Muscle of back (tissue), 3 donors: ENCODE measurements at regions not wholly inside any gene's neighbourhood (a gene's known extent, or its start where the extent isn't known, plus 50 kb on each side); places are given as distances from the start of the nearest gene placed in this dataset.

Source experiments
- DNase-seq, 3 donors: peaks; one replicate each; pipeline versions ENCODE4 v3.0.0 to v3.0.0-alpha.2; 2013

- no peak for DNase-seq
Measured at GRCh38 chr9:81118416-81118815, 570.9 kb downstream of the TLE1 start.

- DNase-seq = peak; percentile 2 to 37 (median 15)
Measured at GRCh38 chr9:81116340-81117137, 572.8 kb downstream of the TLE1 start.

GRCh38 chr9:81113453-81114124, 575.8 kb downstream of the TLE1 start:
- peak; percentile 4 to 55 (median 22) for DNase-seq

GRCh38 chr9:81112627-81113452, 576.5 kb downstream of the TLE1 start:
- DNase-seq = no peak

- DNase-seq = no peak
Measured at GRCh38 chr9:81108821-81109220, 580.5 kb downstream of the TLE1 start.

GRCh38 chr9:81108391-81108790, 581.0 kb downstream of the TLE1 start:
- DNase-seq = no peak

GRCh38 chr9:81103597-81104471, 585.5 kb downstream of the TLE1 start:
- DNase-seq = no peak

- no peak for DNase-seq
Measured at GRCh38 chr9:81097131-81097847, 592.1 kb downstream of the TLE1 start.

GRCh38 chr9:81096625-81097024, 592.7 kb downstream of the TLE1 start:
- DNase-seq = no peak

- DNase-seq = no peak
Measured at GRCh38 chr9:81092057-81092456, 597.3 kb downstream of the TLE1 start.

- no peak for DNase-seq
Measured at GRCh38 chr9:81088341-81088740, 601.0 kb downstream of the TLE1 start.

GRCh38 chr9:81086416-81086815, 602.9 kb downstream of the TLE1 start:
- DNase-seq = no peak

- DNase-seq = peak in 1 of 3 donors; percentile 63
Measured at GRCh38 chr9:81083854-81084512, 605.4 kb downstream of the TLE1 start.

- peak in 1 of 3 donors; percentile 5 for DNase-seq
Measured at GRCh38 chr9:81083067-81083466, 606.3 kb downstream of the TLE1 start.

GRCh38 chr9:81082221-81082620, 607.1 kb downstream of the TLE1 start:
- peak in 1 of 3 donors; percentile 41 for DNase-seq

GRCh38 chr9:81080900-81081299, 608.4 kb downstream of the TLE1 start:
- DNase-seq = no peak

- no peak for DNase-seq
Measured at GRCh38 chr9:81080185-81080584, 609.2 kb downstream of the TLE1 start.

GRCh38 chr9:81079055-81079454, 610.3 kb downstream of the TLE1 start:
- no peak for DNase-seq

GRCh38 chr9:81078555-81078954, 610.8 kb downstream of the TLE1 start:
- DNase-seq = no peak

- no peak for DNase-seq
Measured at GRCh38 chr9:81077572-81077971, 611.8 kb downstream of the TLE1 start.
